Breast epithelium (tissue), 3 donors: ENCODE measurements at regions not wholly inside any gene's neighbourhood (a gene's known extent, or its start where the extent isn't known, plus 50 kb on each side); places are given as distances from the start of the nearest gene placed in this dataset.

Experiments
- CTCF ChIP-seq, 3 donors: fragments of 450-650 bp; IDR thresholded peaks; one replicate each; pipeline ENCODE4 v1.5.1; 2016 to 2017; ENCODE audit warnings: antibody characterized with exemption in 3 of 3, mild to moderate bottlenecking in 3 of 3, moderate library complexity in 3 of 3
- POLR2A ChIP-seq: fragments of 450-650 bp; IDR thresholded peaks from one replicate; pipeline ENCODE4 v1.6.1; 2016; ENCODE audit warnings: antibody characterized with exemption, mild to moderate bottlenecking, moderate library complexity
- POLR2AphosphoS5 ChIP-seq, 3 donors: sonication (generic); formaldehyde crosslinking; IDR thresholded peaks; one replicate each; pipeline ENCODE4 v1.6.1; 2017; ENCODE audit warnings: antibody characterized with exemption in 3 of 3

GRCh38 chr11:92659793-92660192, 309.7 kb upstream of the MTNR1B start:
- no peak for TF ChIP-seq CTCF (IDR thresholded peaks at IDR 0.05)
- no peak for TF ChIP-seq POLR2A
- no peak for TF ChIP-seq POLR2AphosphoS5 (IDR thresholded peaks at IDR 0.05)
